GM12878 (cell line): ENCODE measurements at regions not wholly inside any gene's neighbourhood (a gene's known extent, or its start where the extent isn't known, plus 50 kb on each side); places are given as distances from the start of the nearest gene placed in this dataset.

Experiments
- ATAC-seq: fragments of 200-7000 bp; cut with Tn5 transposase; 3 replicates; pipeline ENCODE4 v1.9.1; 2020; ENCODE audit warnings: mild to moderate bottlenecking, moderate library complexity
- BruUV-seq: library from RNA; stranded (reverse); fragments of 400-500 nt; replicated peaks from 2 replicates; lab custom pipeline; 2021; lab: Mats Ljungman, UMichigan
- CTCF ChIA-PET: fragments of 300-600 bp; sonication (Branson Sonifier 250); formaldehyde crosslinking; extraction: SDS; loops from one replicate; lab custom pipeline; 2021; ENCODE audit warnings: inconsistent platforms; lab: Yijun Ruan, JAX
- POLR2A ChIA-PET: fragments of 350-600 bp; formaldehyde crosslinking; extraction: SDS; loops from one replicate; lab custom pipeline; 2021; ENCODE audit warnings: inconsistent platforms; lab: Charles Lee
- RAD21 ChIA-PET: fragments of 300-600 bp; sonication (Branson Sonifier 250); formaldehyde crosslinking; loops from one replicate; lab custom pipeline; 2023; ENCODE audit warnings: antibody characterized with exemption; ENCODE audit not compliant: unreplicated experiment; lab: Charles Lee
- SMC1A ChIA-PET: fragments of 300-600 bp; sonication (Branson Sonifier 250); formaldehyde crosslinking; loops from one replicate; lab custom pipeline; 2023; ENCODE audit not compliant: unreplicated experiment, uncharacterized antibody; lab: Charles Lee
- DNase-seq: peaks from one replicate; pipeline ENCODE4 v3.0.0-alpha.2; 2011; ENCODE audit warnings: low read depth, low spot score
- FAIRE-seq: peaks from 3 replicates; lab custom pipeline; 2011; peaks lifted over from hg19 to GRCh38; lab: Jason Lieb, UNC
- H2AFZ ChIP-seq: 2 replicates; pipeline ENCODE4 v1.6.0; 2011; ENCODE audit warnings: low read depth, low read length, control low read depth; ENCODE audit not compliant: control insufficient read depth
- H3K27ac ChIP-seq: 2 replicates; pipeline ENCODE4 v1.5.1; 2011; ENCODE audit warnings: control low read depth; ENCODE audit not compliant: control insufficient read depth, insufficient read depth
- H3K27me3 ChIP-seq, 2 experiments: replicated peaks in 1 of 2; 2 replicates each; pipeline versions ENCODE4 v1.6.0 to v1.6.1; 2011; ENCODE audit warnings: low read length in 1 of 2; ENCODE audit not compliant: control insufficient read depth in 2 of 2, insufficient read depth in 2 of 2
- H3K36me3 ChIP-seq, 2 experiments: 2 replicates each; pipeline ENCODE4 v1.5.1; 2011; ENCODE audit warnings: low read length in 1 of 2; ENCODE audit not compliant: control insufficient read depth in 2 of 2, insufficient read depth in 2 of 2
- H3K4me1 ChIP-seq: 2 replicates; pipeline ENCODE4 v1.6.1; 2011; ENCODE audit warnings: mild to moderate bottlenecking, low read length, moderate library complexity, mixed read lengths; ENCODE audit not compliant: control insufficient read depth, insufficient read depth
- H3K4me2 ChIP-seq: 2 replicates; pipeline ENCODE4 v1.6.0; 2011; ENCODE audit warnings: control low read depth; ENCODE audit not compliant: control insufficient read depth, insufficient read depth
- H3K4me3 ChIP-seq: fragments of 200-600 bp; sonication (generic); 2 replicates; pipeline ENCODE4 v1.5.1; 2016
- H3K79me2 ChIP-seq: 2 replicates; pipeline ENCODE4 v1.6.0; 2011; ENCODE audit warnings: low read length; ENCODE audit not compliant: control insufficient read depth, insufficient read depth
- H3K9ac ChIP-seq: 2 replicates; pipeline ENCODE4 v1.8.0; 2011; ENCODE audit warnings: low read length, control low read depth, mixed read lengths; ENCODE audit not compliant: control insufficient read depth, insufficient read depth
- H3K9me3 ChIP-seq: replicated peaks from 3 replicates; pipeline ENCODE4 v1.5.1; 2011; ENCODE audit warnings: mild to moderate bottlenecking, low read length; ENCODE audit not compliant: control insufficient read depth, insufficient read depth
- H4K20me1 ChIP-seq: 2 replicates; pipeline ENCODE4 v1.6.0; 2011; ENCODE audit not compliant: control insufficient read depth, insufficient read depth
- HDAC6 ChIP-seq: fragments of 200-600 bp; sonication (generic); IDR thresholded peaks from one replicate; pipeline ENCODE4 v1.8.0; 2017; ENCODE audit warnings: antibody characterized with exemption; ENCODE audit not compliant: unreplicated experiment
- JUND ChIP-seq: IDR thresholded peaks from 2 replicates; pipeline ENCODE4 v1.6.1; 2012; ENCODE audit warnings: low read depth, mild to moderate bottlenecking, low read length, improper control_type of control experiment, moderate library complexity
- MTA2 ChIP-seq: fragments of 450-650 bp; IDR thresholded peaks from 2 replicates; pipeline ENCODE4 v1.6.1; 2016; ENCODE audit warnings: low read depth, mild to moderate bottlenecking, moderate library complexity
- NFIC ChIP-seq: IDR thresholded peaks from 2 replicates; pipeline ENCODE4 v1.6.1; 2012; ENCODE audit warnings: low read depth, mild to moderate bottlenecking, inconsistent platforms, low read length, moderate library complexity
- POLR2AphosphoS2 ChIP-seq: IDR thresholded peaks from 2 replicates; pipeline ENCODE4 v1.6.1; 2011; ENCODE audit warnings: low read depth, mild to moderate bottlenecking, low read length, improper control_type of control experiment, moderate library complexity
- POLR2AphosphoS5 ChIP-seq: IDR thresholded peaks from 2 replicates; pipeline ENCODE4 v1.6.1; 2011; ENCODE audit warnings: mild to moderate bottlenecking, low read length, inconsistent platforms
- RELB ChIP-seq: fragments of 450-650 bp; IDR thresholded peaks from 2 replicates; pipeline ENCODE4 v1.6.1; 2017; ENCODE audit warnings: low read depth, mild to moderate bottlenecking, moderate library complexity
- RFX5 ChIP-seq: IDR thresholded peaks from 2 replicates; pipeline ENCODE4 v1.6.1; 2011; ENCODE audit warnings: low read depth, low read length, improper control_type of control experiment
- USF2 ChIP-seq: IDR thresholded peaks from 2 replicates; pipeline ENCODE4 v1.6.1; 2011; ENCODE audit warnings: low read depth, low read length, improper control_type of control experiment, borderline replicate concordance
- ZNF217 ChIP-seq: fragments of 450-650 bp; IDR thresholded peaks from 2 replicates; pipeline ENCODE4 v1.6.1; 2017; ENCODE audit warnings: antibody characterized with exemption, mild to moderate bottlenecking
- WGBS: methylation state at CpG from one replicate; pipeline ENCODE4 v1.1.6; 2016; ENCODE audit warnings: low lambda C conversion rate; ENCODE audit not compliant: insufficient replicate concordance, insufficient coverage; ENCODE audit errors: missing lambda C conversion rate; 5-methylcytosine and 5-hydroxymethylcytosine counted together
- in situ Hi-C: fragments of 300-500 bp; cut with MboI; formaldehyde crosslinking; loops from 9 replicates; pipeline ENCODE4 v1.14.3; 2018; ENCODE audit warnings: mixed read lengths
- intact Hi-C: fragments of 100-400 bp; cut with micrococcal nuclease; formaldehyde crosslinking; loops from one replicate; pipeline ENCODE4 v1.14.2; 2022; ENCODE audit not compliant: unreplicated experiment

- intact Hi-C loops = no loop called here
- in situ Hi-C loops = no loop called here
- H3K4me1 ChIP-seq = no peaks in the 10 kb centered on the region
- POLR2A ChIA-PET = no interaction called here
- FAIRE-seq = no peak
- no peak overlapping the region for H3K4me2 ChIP-seq
- no peak overlapping the region for H2AFZ ChIP-seq
- SMC1A ChIA-PET = no interaction called here
- no peaks in the 10 kb centered on the region for H3K9me3 ChIP-seq
- no peaks in the 10 kb centered on the region for H3K79me2 ChIP-seq
- H3K36me3 ChIP-seq = no peaks in the 10 kb centered on the region
- no peak for ATAC-seq
- WGBS = 24% methylated on average over 10 of the region's 10 CpGs
- RAD21 ChIA-PET = no interaction called here
- no peak overlapping the region for H3K9ac ChIP-seq
- DNase-seq = no peak
- no peak overlapping the region for H3K27ac ChIP-seq
- no peaks in the 10 kb centered on the region for H4K20me1 ChIP-seq
- CTCF ChIA-PET = interaction anchor here (0.7 kb wide), 1 partner anchor 236 kb away, joined by 3 read pairs; no protein-coding TSS in a partner anchor
- no TSS peak for BruUV-seq
- H3K4me3 ChIP-seq = no peak overlapping the region
- no peak for TF ChIP-seq JUND
- TF ChIP-seq MTA2 = no peak
- no peak for TF ChIP-seq NFIC
- no peak for TF ChIP-seq USF2
- no peak for TF ChIP-seq ZNF217
- TF ChIP-seq POLR2AphosphoS2 = no peak
- no peak for TF ChIP-seq RFX5
- TF ChIP-seq HDAC6 = no peak
- TF ChIP-seq POLR2AphosphoS5 = no peak
- TF ChIP-seq RELB = no peak
- H3K27me3 ChIP-seq = peaks cover 2 to 5% of the 10 kb centered on the region in 2 experiments; a peak in 2 of 4 replicates
Measured at GRCh38 chr10:78800535-78801320, 268.0 kb upstream of the ZMIZ1 start.
